AG09309 (cell line): ENCODE measurements at regions not wholly inside any gene's neighbourhood (a gene's known extent, or its start where the extent isn't known, plus 50 kb on each side); places are given as distances from the start of the nearest gene placed in this dataset.

Source experiments
- DNase-seq: peaks from one replicate; pipeline ENCODE4 v3.0.0-alpha.2; 2010; ENCODE audit warnings: low read depth
- H3K4me3 ChIP-seq: 2 replicates; pipeline ENCODE4 v1.5.1; 2011; ENCODE audit warnings: mild to moderate bottlenecking, low read depth, low read length, moderate library complexity; ENCODE audit not compliant: control insufficient read depth
- CTCF ChIP-seq: IDR thresholded peaks from 2 replicates; pipeline ENCODE4 v1.5.1; 2011; ENCODE audit warnings: mild to moderate bottlenecking, low read depth, low read length, inconsistent platforms; ENCODE audit not compliant: insufficient read depth, control insufficient read depth; ENCODE audit errors: missing control alignments

- no peak overlapping the region for H3K4me3 ChIP-seq
- no peak for DNase-seq
- TF ChIP-seq CTCF, result no peak
Observed at GRCh38 chr2:144275340-144275739, 244.6 kb downstream of the ZEB2 start.

- DNase-seq, result no peak
- no peak overlapping the region for H3K4me3 ChIP-seq
- TF ChIP-seq CTCF, result no peak
Observed at GRCh38 chr2:144274131-144274530, 245.8 kb downstream of the ZEB2 start.

GRCh38 chr2:144270951-144271350, 249.0 kb downstream of the ZEB2 start:
- no peak overlapping the region for H3K4me3 ChIP-seq
- DNase-seq, result no peak
- TF ChIP-seq CTCF, result no peak

- H3K4me3 ChIP-seq, result no peak overlapping the region
- no peak for TF ChIP-seq CTCF
Observed at GRCh38 chr2:144268036-144268678, 251.8 kb downstream of the ZEB2 start.

GRCh38 chr2:144267239-144267638, 252.7 kb downstream of the ZEB2 start:
- no peak overlapping the region for H3K4me3 ChIP-seq
- DNase-seq, result no peak
- no peak for TF ChIP-seq CTCF

More at GRCh38 chr2:144268036-144268678, 251.8 kb downstream of the ZEB2 start:
- DNase-seq, result no peak

GRCh38 chr2:144265654-144266053, 254.3 kb downstream of the ZEB2 start:
- no peak for TF ChIP-seq CTCF
- H3K4me3 ChIP-seq, result no peak overlapping the region
- no peak for DNase-seq
